Testis (tissue), 2 donors: ENCODE measurements at regions not wholly inside any gene's neighbourhood (a gene's known extent, or its start where the extent isn't known, plus 50 kb on each side); places are given as distances from the start of the nearest gene placed in this dataset.

Experiments used
- CTCF ChIP-seq, 3 experiments: fragments of 450-650 bp in 2 of 3; fragments of 200-600 bp in 1 of 3; sonication (generic) in 1 of 3; IDR thresholded peaks; one replicate each; pipeline ENCODE4 v1.5.1; 2016 to 2019; ENCODE audit warnings: antibody characterized with exemption in 3 of 3, mild to moderate bottlenecking in 2 of 3, moderate library complexity in 1 of 3
- POLR2A ChIP-seq: fragments of 450-650 bp; IDR thresholded peaks from one replicate; pipeline ENCODE4 v1.6.1; 2017; ENCODE audit warnings: antibody characterized with exemption, mild to moderate bottlenecking, moderate library complexity

- no peak for TF ChIP-seq CTCF (IDR thresholded peaks at IDR 0.05)
- TF ChIP-seq POLR2A = no peak
Measured at GRCh38 chr9:78158286-78158685, 77.6 kb upstream of the CEP78 start.
